GM12801 (cell line): ENCODE measurements at regions not wholly inside any gene's neighbourhood (a gene's known extent, or its start where the extent isn't known, plus 50 kb on each side); places are given as distances from the start of the nearest gene placed in this dataset.

ENCODE experiments used
- TF ChIP-seq, protein P1 (sequence below): IDR thresholded peaks from one replicate; pipeline ENCODE4 v1.5.1; 2011; ENCODE audit warnings: control low read depth; ENCODE audit not compliant: insufficient read length; ENCODE audit errors: extremely low read depth

DNA sequence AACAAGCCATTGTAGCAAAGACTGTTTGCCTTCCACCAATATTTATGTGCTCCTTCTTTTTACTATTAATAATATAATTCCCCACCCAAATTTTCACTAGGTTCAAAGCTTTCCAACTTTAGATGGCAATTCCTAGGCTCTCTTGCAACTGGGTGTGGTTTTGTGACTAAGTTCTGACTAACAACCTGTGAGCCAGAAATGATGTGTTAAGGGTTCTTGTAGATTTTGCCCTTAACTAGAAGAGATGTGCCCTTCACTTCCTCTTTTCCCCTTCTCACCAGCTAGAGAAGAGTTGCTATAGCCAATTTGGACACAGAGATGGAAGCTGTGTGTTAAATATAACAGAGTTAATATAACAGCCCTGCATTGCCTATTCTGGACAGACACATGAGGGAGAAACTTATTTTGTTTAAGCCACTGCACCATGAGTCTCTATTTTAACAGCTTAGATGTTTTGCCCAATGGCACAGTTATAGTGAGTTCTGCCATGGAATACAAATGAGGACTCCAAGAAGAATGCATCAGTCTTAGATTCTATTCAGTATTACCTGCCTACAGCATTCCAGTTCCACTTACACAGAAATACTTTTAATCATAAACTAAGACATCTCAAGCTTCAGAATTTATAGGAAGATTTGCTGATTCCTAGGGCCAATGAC lies 216.2 kb downstream of the DUSP6 start:
- TF ChIP-seq, protein P1, sequence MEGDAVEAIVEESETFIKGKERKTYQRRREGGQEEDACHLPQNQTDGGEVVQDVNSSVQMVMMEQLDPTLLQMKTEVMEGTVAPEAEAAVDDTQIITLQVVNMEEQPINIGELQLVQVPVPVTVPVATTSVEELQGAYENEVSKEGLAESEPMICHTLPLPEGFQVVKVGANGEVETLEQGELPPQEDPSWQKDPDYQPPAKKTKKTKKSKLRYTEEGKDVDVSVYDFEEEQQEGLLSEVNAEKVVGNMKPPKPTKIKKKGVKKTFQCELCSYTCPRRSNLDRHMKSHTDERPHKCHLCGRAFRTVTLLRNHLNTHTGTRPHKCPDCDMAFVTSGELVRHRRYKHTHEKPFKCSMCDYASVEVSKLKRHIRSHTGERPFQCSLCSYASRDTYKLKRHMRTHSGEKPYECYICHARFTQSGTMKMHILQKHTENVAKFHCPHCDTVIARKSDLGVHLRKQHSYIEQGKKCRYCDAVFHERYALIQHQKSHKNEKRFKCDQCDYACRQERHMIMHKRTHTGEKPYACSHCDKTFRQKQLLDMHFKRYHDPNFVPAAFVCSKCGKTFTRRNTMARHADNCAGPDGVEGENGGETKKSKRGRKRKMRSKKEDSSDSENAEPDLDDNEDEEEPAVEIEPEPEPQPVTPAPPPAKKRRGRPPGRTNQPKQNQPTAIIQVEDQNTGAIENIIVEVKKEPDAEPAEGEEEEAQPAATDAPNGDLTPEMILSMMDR = no peak

DNA sequence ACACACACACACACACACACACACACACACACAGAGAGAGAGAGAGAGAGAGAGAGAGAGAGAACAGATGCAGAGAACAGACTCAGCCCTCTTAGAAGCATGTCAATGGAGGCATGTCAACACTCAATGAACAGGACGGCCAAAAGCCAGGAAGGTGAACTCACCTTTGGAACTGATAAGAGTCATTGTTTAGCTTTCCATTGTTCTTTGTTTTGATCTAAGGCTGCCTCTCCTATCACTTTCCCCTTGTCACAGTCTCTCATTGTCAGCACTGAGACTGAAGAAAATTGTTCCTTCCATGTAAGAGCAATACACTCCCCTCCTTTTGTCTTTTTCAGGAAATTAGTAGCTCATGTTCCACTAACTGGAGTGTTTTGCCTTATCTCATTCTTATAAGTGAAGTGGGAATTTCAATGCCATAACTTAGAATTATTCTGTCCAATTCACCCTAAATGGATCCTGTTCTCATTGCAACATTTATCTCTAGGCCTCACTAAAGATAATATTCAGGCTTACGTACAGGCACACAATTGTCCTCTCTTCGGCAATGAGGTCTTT lies 218.0 kb downstream of the DUSP6 start:
- TF ChIP-seq, protein P1 = no peak

DNA sequence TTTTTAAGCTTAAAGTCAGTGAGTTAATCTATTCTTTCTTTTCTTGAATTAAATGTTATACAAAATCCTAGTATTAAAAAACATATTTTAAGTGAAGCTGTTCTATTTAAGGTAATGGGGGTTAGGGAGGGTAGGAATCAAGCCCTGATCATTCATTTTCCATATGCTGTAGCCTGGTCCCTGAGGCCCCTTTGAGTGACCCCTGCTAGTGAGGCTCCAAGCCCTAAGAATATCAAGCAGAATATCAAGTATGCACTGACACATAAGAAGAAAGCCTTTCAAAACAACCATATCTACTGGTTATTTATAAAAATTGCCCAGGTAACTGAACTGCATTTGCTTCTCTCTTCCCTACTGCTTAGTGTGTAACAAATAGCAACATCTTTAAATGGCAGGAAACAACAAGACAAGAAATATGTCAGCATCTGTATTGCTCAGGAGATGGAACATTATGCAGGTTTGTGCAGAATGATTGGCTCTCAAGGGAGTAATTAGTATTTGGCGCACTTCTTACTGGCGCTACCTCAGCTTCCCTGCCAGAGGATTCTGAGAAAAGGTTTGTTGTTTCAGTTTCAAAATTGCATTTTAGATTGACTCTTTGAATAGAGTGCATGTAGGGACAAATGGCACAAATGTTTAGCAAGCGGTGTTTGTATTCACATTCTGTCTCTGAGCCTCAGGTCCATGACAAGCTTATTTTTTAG lies 223.0 kb downstream of the DUSP6 start:
- TF ChIP-seq, protein P1 = no peak

DNA sequence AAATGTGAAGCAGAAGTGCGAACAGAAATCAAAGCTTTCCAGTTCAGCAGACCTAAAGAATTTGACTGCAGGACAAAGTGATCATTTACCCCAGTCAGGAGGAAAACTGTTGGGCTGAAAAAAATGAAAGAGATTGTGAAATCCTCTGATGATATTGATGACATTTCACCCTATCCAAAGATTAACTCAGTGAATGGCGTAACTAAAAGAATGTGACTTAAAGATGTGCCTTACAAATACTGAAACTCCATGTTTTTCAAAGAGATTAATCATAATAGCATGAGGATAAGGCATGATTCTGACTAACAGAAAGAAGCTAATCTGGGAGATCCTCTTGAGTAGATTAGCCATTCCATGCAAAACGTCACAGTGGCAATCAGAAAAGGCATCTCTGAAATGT lies 225.6 kb downstream of the DUSP6 start:
- TF ChIP-seq, protein P1 = no peak

DNA sequence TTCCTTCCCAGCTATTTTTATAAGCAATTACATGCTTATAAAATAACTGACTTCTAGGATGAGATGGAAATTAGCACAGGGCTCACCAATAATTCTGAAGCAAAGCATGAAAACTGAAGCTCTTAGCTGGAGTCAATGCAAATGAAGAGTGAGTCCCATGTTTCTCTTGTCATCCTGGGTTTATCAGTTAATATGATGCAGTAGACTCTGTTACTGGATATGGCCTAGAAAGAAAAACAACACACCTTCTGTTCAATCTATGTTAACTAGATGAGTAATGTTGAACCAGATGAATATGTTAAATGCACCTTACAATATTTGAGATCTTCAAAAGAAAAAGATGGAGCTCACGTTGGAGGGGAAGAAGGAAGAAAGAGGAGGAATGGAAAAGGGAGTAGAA lies 229.4 kb downstream of the DUSP6 start:
- TF ChIP-seq, protein P1 = no peak

DNA sequence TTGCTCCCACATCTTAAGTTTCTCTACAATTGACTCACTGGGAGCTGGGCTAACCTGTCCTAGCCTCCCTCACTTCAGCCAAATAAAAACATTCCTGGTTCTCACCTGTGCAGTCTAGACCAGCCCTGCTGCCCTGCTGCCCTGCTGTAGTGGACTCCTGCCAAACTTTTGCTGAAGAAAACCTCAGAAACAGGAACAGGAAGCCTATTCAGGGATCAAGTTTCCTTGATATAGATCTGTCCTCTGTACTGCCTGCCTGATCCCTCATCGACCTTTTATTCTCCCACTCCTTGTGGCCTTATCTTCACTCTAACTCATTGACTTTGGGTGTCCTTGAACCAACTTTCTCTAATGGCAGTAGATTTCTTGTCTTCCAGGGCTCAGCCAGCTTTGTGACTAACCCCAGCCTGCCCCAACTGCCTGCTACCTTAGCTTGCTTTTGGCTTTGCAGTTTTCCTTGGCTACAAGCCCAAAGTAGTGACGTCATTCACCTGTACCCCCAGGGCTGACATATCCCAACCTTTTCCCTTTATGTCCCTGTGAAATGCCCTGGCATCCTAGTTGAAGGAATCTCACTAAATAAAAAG lies 234.8 kb downstream of the DUSP6 start:
- TF ChIP-seq, protein P1 = no peak

DNA sequence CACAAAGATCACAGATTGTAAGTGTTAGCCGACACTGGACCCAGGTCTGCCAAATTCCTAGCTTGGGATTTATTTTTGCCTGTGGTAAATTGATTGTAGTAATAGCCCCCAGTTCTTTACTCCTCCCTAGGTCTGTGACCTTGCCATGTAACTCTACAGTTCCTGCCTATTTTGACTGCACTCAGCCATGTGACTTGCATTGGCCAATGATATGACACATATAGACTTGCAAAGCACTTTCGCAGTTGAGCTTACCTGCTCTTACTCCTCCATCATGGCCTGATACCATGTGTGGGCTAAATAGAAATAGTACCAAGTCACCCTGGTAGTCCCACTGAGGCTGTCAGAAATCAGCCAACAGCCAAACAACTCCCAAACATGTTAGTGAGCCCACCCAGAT lies 240.3 kb downstream of the DUSP6 start:
- TF ChIP-seq, protein P1 = no peak
